ENCODE measurements at regions not wholly inside any gene's neighbourhood (a gene's known extent, or its start where the extent isn't known, plus 50 kb on each side); places are given as distances from the start of the nearest gene placed in this dataset.
"Not testable (repeated sequence)": the region's sequence is repeated elsewhere in the genome, so short reads cannot be mapped to it uniquely, and the experiment has no call there.

- H3F3A ChIP-seq (ENCODE audit: low read length, unreplicated experiment); ATAC-seq; CTCF ChIA-PET; H3K4me1 ChIP-seq (ENCODE audit: insufficient read depth, low read length); H3K27me3 ChIP-seq (ENCODE audit: low read length); H2AFZ ChIP-seq (ENCODE audit: low read length); BruUV-seq (replicated peaks); DNase-seq; H3K4me2 ChIP-seq (ENCODE audit: low read length); H3K9me2 ChIP-seq (replicated peaks; ENCODE audit: low read length); H3K36me3 ChIP-seq (ENCODE audit: low read depth, low read length); intact Hi-C loops (cut with micrococcal nuclease); H4K20me1 ChIP-seq (ENCODE audit: low read length); H3K9ac ChIP-seq (ENCODE audit: low read length); H3K79me2 ChIP-seq (ENCODE audit: low read length); H3K4me3 ChIP-seq (ENCODE audit: low read length); H3K9me3 ChIP-seq (ENCODE audit: low read length); POLR2A ChIA-PET (ENCODE audit: unreplicated experiment); H3K27ac ChIP-seq (ENCODE audit: low read length): not testable (repeated sequence)
Measured at GRCh38 chrY:3297235-3297634, 281.6 kb upstream of the TGIF2LY start.

- H3K4me1 ChIP-seq (ENCODE audit: insufficient read depth, low read length); H3K36me3 ChIP-seq (ENCODE audit: low read depth, low read length); H3K79me2 ChIP-seq (ENCODE audit: low read length); H3K4me2 ChIP-seq (ENCODE audit: low read length); H3K9me2 ChIP-seq (replicated peaks; ENCODE audit: low read length); POLR2A ChIA-PET (ENCODE audit: unreplicated experiment); ATAC-seq; intact Hi-C loops (cut with micrococcal nuclease); H3K4me3 ChIP-seq (ENCODE audit: low read length); CTCF ChIA-PET; H2AFZ ChIP-seq (ENCODE audit: low read length); DNase-seq; H4K20me1 ChIP-seq (ENCODE audit: low read length); H3K9ac ChIP-seq (ENCODE audit: low read length); H3K27ac ChIP-seq (ENCODE audit: low read length); H3K9me3 ChIP-seq (ENCODE audit: low read length); H3K27me3 ChIP-seq (ENCODE audit: low read length); H3F3A ChIP-seq (ENCODE audit: low read length, unreplicated experiment); BruUV-seq (replicated peaks): not testable (repeated sequence)
Measured at GRCh38 chrY:3319988-3320387, 258.9 kb upstream of the TGIF2LY start.

- BruUV-seq (replicated peaks); POLR2A ChIA-PET (ENCODE audit: unreplicated experiment); CTCF ChIA-PET; H3K27ac ChIP-seq (ENCODE audit: low read length); H2AFZ ChIP-seq (ENCODE audit: low read length); H4K20me1 ChIP-seq (ENCODE audit: low read length); H3K4me2 ChIP-seq (ENCODE audit: low read length); intact Hi-C loops (cut with micrococcal nuclease); DNase-seq; H3K9me3 ChIP-seq (ENCODE audit: low read length); H3K79me2 ChIP-seq (ENCODE audit: low read length); H3K4me1 ChIP-seq (ENCODE audit: insufficient read depth, low read length); H3K9ac ChIP-seq (ENCODE audit: low read length); H3K4me3 ChIP-seq (ENCODE audit: low read length); ATAC-seq; H3F3A ChIP-seq (ENCODE audit: low read length, unreplicated experiment); H3K9me2 ChIP-seq (replicated peaks; ENCODE audit: low read length); H3K36me3 ChIP-seq (ENCODE audit: low read depth, low read length); H3K27me3 ChIP-seq (ENCODE audit: low read length): not testable (repeated sequence)
Measured at GRCh38 chrY:3367535-3367934, 211.3 kb upstream of the TGIF2LY start.

- H4K20me1 ChIP-seq (ENCODE audit: low read length); BruUV-seq (replicated peaks); H3K79me2 ChIP-seq (ENCODE audit: low read length); H3K4me3 ChIP-seq (ENCODE audit: low read length); H3K9ac ChIP-seq (ENCODE audit: low read length); H2AFZ ChIP-seq (ENCODE audit: low read length); DNase-seq; H3K9me2 ChIP-seq (replicated peaks; ENCODE audit: low read length); H3K27me3 ChIP-seq (ENCODE audit: low read length); H3K4me2 ChIP-seq (ENCODE audit: low read length); H3K4me1 ChIP-seq (ENCODE audit: insufficient read depth, low read length); H3K36me3 ChIP-seq (ENCODE audit: low read depth, low read length); POLR2A ChIA-PET (ENCODE audit: unreplicated experiment); H3K27ac ChIP-seq (ENCODE audit: low read length); H3K9me3 ChIP-seq (ENCODE audit: low read length); H3F3A ChIP-seq (ENCODE audit: low read length, unreplicated experiment); CTCF ChIA-PET; intact Hi-C loops (cut with micrococcal nuclease): not testable (repeated sequence)
- peak; percentile 50; the same call in 1 of the 2 replicates for ATAC-seq
Measured at GRCh38 chrY:3368459-3368858, 210.4 kb upstream of the TGIF2LY start.

GRCh38 chrY:3391508-3391907 lies 187.4 kb upstream of the TGIF2LY start:
- H3K9ac ChIP-seq (ENCODE audit: low read length); H2AFZ ChIP-seq (ENCODE audit: low read length); H3F3A ChIP-seq (ENCODE audit: low read length, unreplicated experiment); CTCF ChIA-PET; H3K27me3 ChIP-seq (ENCODE audit: low read length); H3K27ac ChIP-seq (ENCODE audit: low read length); POLR2A ChIA-PET (ENCODE audit: unreplicated experiment); H3K9me2 ChIP-seq (replicated peaks; ENCODE audit: low read length); H3K79me2 ChIP-seq (ENCODE audit: low read length); H3K4me3 ChIP-seq (ENCODE audit: low read length); H3K4me2 ChIP-seq (ENCODE audit: low read length); H3K9me3 ChIP-seq (ENCODE audit: low read length); intact Hi-C loops (cut with micrococcal nuclease); BruUV-seq (replicated peaks); H3K36me3 ChIP-seq (ENCODE audit: low read depth, low read length); DNase-seq; H4K20me1 ChIP-seq (ENCODE audit: low read length); ATAC-seq; H3K4me1 ChIP-seq (ENCODE audit: insufficient read depth, low read length): not testable (repeated sequence)

GRCh38 chrY:3404241-3404640 lies 174.6 kb upstream of the TGIF2LY start:
- ATAC-seq; POLR2A ChIA-PET (ENCODE audit: unreplicated experiment); DNase-seq; H3K27me3 ChIP-seq (ENCODE audit: low read length); H3K9me2 ChIP-seq (replicated peaks; ENCODE audit: low read length); H3F3A ChIP-seq (ENCODE audit: low read length, unreplicated experiment); H3K9me3 ChIP-seq (ENCODE audit: low read length); H3K36me3 ChIP-seq (ENCODE audit: low read depth, low read length); intact Hi-C loops (cut with micrococcal nuclease); CTCF ChIA-PET; H3K9ac ChIP-seq (ENCODE audit: low read length); H4K20me1 ChIP-seq (ENCODE audit: low read length); BruUV-seq (replicated peaks); H3K27ac ChIP-seq (ENCODE audit: low read length); H3K4me3 ChIP-seq (ENCODE audit: low read length); H2AFZ ChIP-seq (ENCODE audit: low read length); H3K79me2 ChIP-seq (ENCODE audit: low read length); H3K4me2 ChIP-seq (ENCODE audit: low read length); H3K4me1 ChIP-seq (ENCODE audit: insufficient read depth, low read length): not testable (repeated sequence)

GRCh38 chrY:3405585-3405984 lies 173.3 kb upstream of the TGIF2LY start:
- H3K27me3 ChIP-seq (ENCODE audit: low read length); ATAC-seq; H3K4me1 ChIP-seq (ENCODE audit: insufficient read depth, low read length); H4K20me1 ChIP-seq (ENCODE audit: low read length); H3F3A ChIP-seq (ENCODE audit: low read length, unreplicated experiment); H3K4me3 ChIP-seq (ENCODE audit: low read length); POLR2A ChIA-PET (ENCODE audit: unreplicated experiment); H3K9ac ChIP-seq (ENCODE audit: low read length); H3K79me2 ChIP-seq (ENCODE audit: low read length); DNase-seq; H3K27ac ChIP-seq (ENCODE audit: low read length); intact Hi-C loops (cut with micrococcal nuclease); H3K9me2 ChIP-seq (replicated peaks; ENCODE audit: low read length); H3K36me3 ChIP-seq (ENCODE audit: low read depth, low read length); BruUV-seq (replicated peaks); H3K9me3 ChIP-seq (ENCODE audit: low read length); H3K4me2 ChIP-seq (ENCODE audit: low read length); CTCF ChIA-PET; H2AFZ ChIP-seq (ENCODE audit: low read length): not testable (repeated sequence)

Measured in PC-3 (cell line).